Esophagus squamous epithelium (tissue), 4 donors: ENCODE measurements at regions not wholly inside any gene's neighbourhood (a gene's known extent, or its start where the extent isn't known, plus 50 kb on each side); places are given as distances from the start of the nearest gene placed in this dataset.

Experiments used
- POLR2A ChIP-seq, 4 donors: fragments of 450-650 bp; IDR thresholded peaks; one replicate each; pipeline ENCODE4 v1.6.1; 2017; ENCODE audit warnings: antibody characterized with exemption in 4 of 4, mild to moderate bottlenecking in 4 of 4, moderate library complexity in 3 of 4
- TF ChIP-seq, protein P1 (sequence below), 6 experiments: fragments of 450-650 bp in 4 of 6; fragments of 200-600 bp in 2 of 6; sonication (generic) in 2 of 6; IDR thresholded peaks; one replicate each; pipeline ENCODE4 v1.5.1; 2016 to 2019; ENCODE audit warnings: antibody characterized with exemption in 6 of 6, mild to moderate bottlenecking in 4 of 6, moderate library complexity in 4 of 6

DNA sequence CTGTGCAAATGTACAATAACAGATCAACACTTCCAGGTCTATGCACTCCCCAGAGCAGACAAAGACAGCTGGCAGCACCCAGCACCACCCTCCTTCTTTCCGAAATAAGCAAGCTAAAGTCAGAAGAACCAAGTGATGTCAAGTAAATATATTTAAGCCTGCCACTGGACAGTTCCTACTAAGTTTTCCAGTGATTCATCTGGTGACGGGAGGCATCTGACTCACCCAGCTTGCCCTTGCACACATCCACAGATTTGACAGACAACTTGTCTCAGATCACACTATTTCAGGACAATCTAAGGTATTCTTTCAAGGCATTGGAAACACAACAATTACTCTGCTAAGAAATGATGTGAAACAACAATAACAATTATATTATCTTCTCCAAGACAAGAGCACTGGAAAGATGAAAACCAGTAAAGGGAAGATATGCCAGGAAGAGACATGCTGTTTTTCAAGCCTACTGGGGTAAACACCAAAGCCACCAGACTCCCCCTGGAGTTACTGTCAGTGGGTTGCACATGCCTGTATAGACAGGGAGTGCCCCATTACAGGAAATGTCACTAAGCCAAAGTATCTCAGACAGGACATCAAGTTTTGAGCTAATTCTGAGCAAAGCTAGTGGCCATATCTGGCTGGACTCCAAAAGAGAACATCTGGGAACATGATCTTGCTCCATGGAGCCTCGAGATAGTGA, 287.9 kb upstream of the KLHL29 start:
- TF ChIP-seq, protein P1, sequence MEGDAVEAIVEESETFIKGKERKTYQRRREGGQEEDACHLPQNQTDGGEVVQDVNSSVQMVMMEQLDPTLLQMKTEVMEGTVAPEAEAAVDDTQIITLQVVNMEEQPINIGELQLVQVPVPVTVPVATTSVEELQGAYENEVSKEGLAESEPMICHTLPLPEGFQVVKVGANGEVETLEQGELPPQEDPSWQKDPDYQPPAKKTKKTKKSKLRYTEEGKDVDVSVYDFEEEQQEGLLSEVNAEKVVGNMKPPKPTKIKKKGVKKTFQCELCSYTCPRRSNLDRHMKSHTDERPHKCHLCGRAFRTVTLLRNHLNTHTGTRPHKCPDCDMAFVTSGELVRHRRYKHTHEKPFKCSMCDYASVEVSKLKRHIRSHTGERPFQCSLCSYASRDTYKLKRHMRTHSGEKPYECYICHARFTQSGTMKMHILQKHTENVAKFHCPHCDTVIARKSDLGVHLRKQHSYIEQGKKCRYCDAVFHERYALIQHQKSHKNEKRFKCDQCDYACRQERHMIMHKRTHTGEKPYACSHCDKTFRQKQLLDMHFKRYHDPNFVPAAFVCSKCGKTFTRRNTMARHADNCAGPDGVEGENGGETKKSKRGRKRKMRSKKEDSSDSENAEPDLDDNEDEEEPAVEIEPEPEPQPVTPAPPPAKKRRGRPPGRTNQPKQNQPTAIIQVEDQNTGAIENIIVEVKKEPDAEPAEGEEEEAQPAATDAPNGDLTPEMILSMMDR (IDR thresholded peaks at IDR 0.05): no peak
- TF ChIP-seq POLR2A (IDR thresholded peaks at IDR 0.05): no peak
